ENCODE measurements at regions not wholly inside any gene's neighbourhood (a gene's known extent, or its start where the extent isn't known, plus 50 kb on each side); places are given as distances from the start of the nearest gene placed in this dataset.

- no peaks in the 10 kb centered on the region for H3K27me3 ChIP-seq (ENCODE audit: insufficient read depth, low read length)
- no peaks in the 10 kb centered on the region for H3K36me3 ChIP-seq (ENCODE audit: insufficient read depth, low read length)
- peaks cover 0 to 9% (median 3%) of the 10 kb centered on the region in 8 donors for H3K9me3 Mint-ChIP-seq
- no peaks in the 10 kb centered on the region for H3K36me3 Mint-ChIP-seq
- no peak overlapping the region for H3K4me3 Mint-ChIP-seq
- no peaks in the 10 kb centered on the region for H3K9me3 ChIP-seq (ENCODE audit: control insufficient read depth in 1 of 2, low read length in 2 of 2)
- POLR2A ChIA-PET (ENCODE audit: partially characterized antibody) = no interaction called here
- intact Hi-C loops (cut with micrococcal nuclease) = no loop called here
- no peaks in the 10 kb centered on the region for H3K27me3 Mint-ChIP-seq
- DNase-seq = no peak
- no peak overlapping the region for H3K27ac Mint-ChIP-seq
- no peaks in the 10 kb centered on the region for H3K4me1 ChIP-seq (ENCODE audit: insufficient read depth, low read length)
- no peak overlapping the region for H3K4me3 ChIP-seq (ENCODE audit: low read length in 2 of 2)
- no peak overlapping the region for H3K27ac ChIP-seq (ENCODE audit: low read depth, low read length)
- CTCF ChIA-PET (ENCODE audit: partially characterized antibody) = no interaction called here
- H3K4me1 Mint-ChIP-seq = no peaks in the 10 kb centered on the region
Measured at GRCh38 chr4:96753216-96753615, 913.3 kb downstream of the PDHA2 start.

GRCh38 chr4:96755569-96756484 lies 915.9 kb downstream of the PDHA2 start:
- H3K36me3 ChIP-seq (ENCODE audit: insufficient read depth, low read length) = no peaks in the 10 kb centered on the region
- H3K4me1 ChIP-seq (ENCODE audit: insufficient read depth, low read length) = no peaks in the 10 kb centered on the region
- no peak overlapping the region for H3K4me3 ChIP-seq (ENCODE audit: low read length in 2 of 2)
- DNase-seq = no peak
- ChIA-PET CTCF (ENCODE audit: partially characterized antibody) (no interaction called here), POLR2A (ENCODE audit: partially characterized antibody) (no interaction called here)
- no peak overlapping the region for H3K4me3 Mint-ChIP-seq
- H3K9me3 ChIP-seq (ENCODE audit: control insufficient read depth in 1 of 2, low read length in 2 of 2) = no peaks in the 10 kb centered on the region
- H3K27me3 Mint-ChIP-seq = no peaks in the 10 kb centered on the region
- peaks cover 0 to 4% (median 0%) of the 10 kb centered on the region in 8 donors for H3K9me3 Mint-ChIP-seq
- no peak overlapping the region for H3K27ac Mint-ChIP-seq
- H3K27ac ChIP-seq (ENCODE audit: low read depth, low read length) = no peak overlapping the region
- no peaks in the 10 kb centered on the region for H3K36me3 Mint-ChIP-seq
- H3K27me3 ChIP-seq (ENCODE audit: insufficient read depth, low read length) = no peaks in the 10 kb centered on the region
- H3K4me1 Mint-ChIP-seq = no peaks in the 10 kb centered on the region
- intact Hi-C loops (cut with micrococcal nuclease) = no loop called here

DNA sequence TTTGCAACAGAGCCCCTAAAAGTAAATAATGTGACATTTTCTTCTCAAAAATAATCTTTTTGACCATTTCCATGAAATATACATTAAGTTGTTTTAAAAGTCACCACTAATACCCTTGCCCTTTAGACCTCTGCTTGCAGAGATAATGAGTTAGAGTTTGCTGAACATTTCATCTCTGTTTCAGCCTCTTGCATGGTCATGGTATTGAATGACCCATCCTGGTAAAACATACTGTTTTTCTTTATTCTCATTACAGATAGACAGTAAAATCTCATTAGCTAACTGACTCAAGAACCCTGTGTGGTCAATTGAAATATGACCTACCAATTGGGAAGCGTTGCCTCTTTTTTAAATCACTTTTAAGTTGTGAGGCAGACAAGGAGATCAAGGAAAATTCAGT lies 916.7 kb downstream of the PDHA2 start:
- Histone ChIP-seq H3K27ac (ENCODE audit: low read depth, low read length) (no peak overlapping the region), H3K36me3 (ENCODE audit: insufficient read depth, low read length) (no peaks in the 10 kb centered on the region), H3K9me3 (ENCODE audit: control insufficient read depth in 1 of 2, low read length in 2 of 2) (no peaks in the 10 kb centered on the region), H3K4me1 (ENCODE audit: insufficient read depth, low read length) (no peaks in the 10 kb centered on the region), H3K4me3 (ENCODE audit: low read length in 2 of 2) (no peak overlapping the region), H3K27me3 (ENCODE audit: insufficient read depth, low read length) (no peaks in the 10 kb centered on the region)
- Mint-ChIP-seq H3K27me3 (no peaks in the 10 kb centered on the region), H3K9me3 (peaks cover 0 to 4% (median 0%) of the 10 kb centered on the region in 8 donors), H3K4me1 (no peaks in the 10 kb centered on the region), H3K27ac (no peak overlapping the region), H3K36me3 (no peaks in the 10 kb centered on the region), H3K4me3 (no peak overlapping the region)
- ChIA-PET POLR2A (ENCODE audit: partially characterized antibody) (no interaction called here), CTCF (ENCODE audit: partially characterized antibody) (no interaction called here)
- intact Hi-C loops (cut with micrococcal nuclease) = no loop called here
- DNase-seq = no peak

GRCh38 chr4:96763546-96763945 lies 923.7 kb downstream of the PDHA2 start:
- H3K4me1 ChIP-seq (ENCODE audit: insufficient read depth, low read length) = no peaks in the 10 kb centered on the region
- CTCF ChIA-PET (ENCODE audit: partially characterized antibody) = no interaction called here
- H3K4me3 ChIP-seq (ENCODE audit: low read length in 2 of 2) = no peak overlapping the region
- POLR2A ChIA-PET (ENCODE audit: partially characterized antibody) = no interaction called here
- Mint-ChIP-seq H3K4me1 (no peaks in the 10 kb centered on the region), H3K36me3 (no peaks in the 10 kb centered on the region), H3K9me3 (peaks cover 0 to 8% (median 2%) of the 10 kb centered on the region in 8 donors), H3K27me3 (no peaks in the 10 kb centered on the region), H3K4me3 (no peak overlapping the region), H3K27ac (no peak overlapping the region)
- H3K27ac ChIP-seq (ENCODE audit: low read depth, low read length) = no peak overlapping the region
- H3K27me3 ChIP-seq (ENCODE audit: insufficient read depth, low read length) = no peaks in the 10 kb centered on the region
- no peaks in the 10 kb centered on the region for H3K36me3 ChIP-seq (ENCODE audit: insufficient read depth, low read length)
- intact Hi-C loops (cut with micrococcal nuclease) = no loop called here
- H3K9me3 ChIP-seq (ENCODE audit: control insufficient read depth in 1 of 2, low read length in 2 of 2) = no peaks in the 10 kb centered on the region
- DNase-seq = no peak

DNA sequence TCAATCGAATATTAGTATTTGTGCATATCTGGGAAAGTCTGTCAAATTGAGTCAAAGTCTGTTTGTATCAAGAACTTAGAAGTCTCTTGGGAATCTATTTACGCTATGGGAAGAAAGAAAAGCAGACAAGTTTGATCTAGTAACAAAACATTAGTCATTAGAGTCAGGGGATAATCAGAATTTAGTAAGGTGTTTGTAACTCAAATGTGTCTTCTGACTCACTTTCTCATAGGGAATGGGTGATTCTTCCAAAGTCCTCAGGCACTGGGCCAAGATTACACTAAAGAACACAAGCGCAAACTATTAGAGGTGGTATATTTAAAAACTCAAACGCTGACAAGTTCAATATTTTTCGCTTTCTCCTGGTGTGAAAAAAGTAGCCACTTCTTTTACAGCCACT lies 926.5 kb downstream of the PDHA2 start:
- intact Hi-C loops (cut with micrococcal nuclease) = no loop called here
- CTCF ChIA-PET (ENCODE audit: partially characterized antibody) = no interaction called here

DNA sequence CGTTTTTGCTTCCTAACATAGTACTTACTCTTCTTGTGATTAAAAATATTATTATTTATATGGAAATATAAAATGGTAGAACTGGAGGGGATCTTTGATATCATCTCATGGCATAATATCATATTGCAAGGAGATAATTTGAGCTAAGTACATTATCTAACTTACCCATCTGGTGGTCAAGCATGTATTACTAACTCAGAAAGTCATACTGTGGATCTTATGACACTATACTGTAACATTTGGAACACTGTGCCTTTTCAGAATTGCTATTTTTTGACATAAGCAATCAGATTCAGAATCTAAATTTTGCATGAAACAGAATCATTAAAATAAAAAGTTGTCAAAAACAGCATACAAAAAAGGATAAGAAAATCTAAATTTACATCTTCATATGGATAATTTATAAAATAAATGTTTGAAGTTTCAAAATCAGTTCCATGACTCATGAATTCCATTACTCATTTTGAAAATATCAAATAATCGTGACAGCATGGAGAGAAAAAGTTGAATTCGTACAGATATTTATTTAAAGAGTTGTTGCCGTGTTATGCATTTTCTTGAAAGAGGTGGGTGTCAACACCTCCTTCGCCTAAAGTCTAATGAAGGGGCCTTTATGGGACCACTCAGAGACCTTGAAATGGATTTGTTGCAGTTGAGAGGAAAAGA lies 928.1 kb downstream of the PDHA2 start:
- no peak overlapping the region for H3K4me3 ChIP-seq (ENCODE audit: low read length in 2 of 2)
- no peaks in the 10 kb centered on the region for H3K9me3 ChIP-seq (ENCODE audit: control insufficient read depth in 1 of 2, low read length in 2 of 2)
- peaks cover 0 to 9% (median 3%) of the 10 kb centered on the region in 8 donors for H3K9me3 Mint-ChIP-seq
- CTCF ChIA-PET (ENCODE audit: partially characterized antibody) = no interaction called here
- H3K27me3 Mint-ChIP-seq = no peaks in the 10 kb centered on the region
- H3K4me1 ChIP-seq (ENCODE audit: insufficient read depth, low read length) = no peaks in the 10 kb centered on the region
- no peak for DNase-seq
- H3K27ac ChIP-seq (ENCODE audit: low read depth, low read length) = no peak overlapping the region
- H3K27ac Mint-ChIP-seq = no peak overlapping the region
- H3K36me3 ChIP-seq (ENCODE audit: insufficient read depth, low read length) = no peaks in the 10 kb centered on the region
- no peaks in the 10 kb centered on the region for H3K4me1 Mint-ChIP-seq
- POLR2A ChIA-PET (ENCODE audit: partially characterized antibody) = no interaction called here
- no peaks in the 10 kb centered on the region for H3K27me3 ChIP-seq (ENCODE audit: insufficient read depth, low read length)
- H3K36me3 Mint-ChIP-seq = no peaks in the 10 kb centered on the region
- no peak overlapping the region for H3K4me3 Mint-ChIP-seq
- intact Hi-C loops (cut with micrococcal nuclease) = no loop called here

More for the DNA sequence above, 926.5 kb downstream of the PDHA2 start:
- no peak overlapping the region for H3K4me3 Mint-ChIP-seq
- Histone ChIP-seq H3K9me3 (ENCODE audit: control insufficient read depth in 1 of 2, low read length in 2 of 2) (no peaks in the 10 kb centered on the region), H3K36me3 (ENCODE audit: insufficient read depth, low read length) (no peaks in the 10 kb centered on the region), H3K4me1 (ENCODE audit: insufficient read depth, low read length) (no peaks in the 10 kb centered on the region), H3K4me3 (ENCODE audit: low read length in 2 of 2) (no peak overlapping the region), H3K27me3 (ENCODE audit: insufficient read depth, low read length) (no peaks in the 10 kb centered on the region), H3K27ac (ENCODE audit: low read depth, low read length) (no peak overlapping the region)
- H3K36me3 Mint-ChIP-seq = no peaks in the 10 kb centered on the region
- DNase-seq = no peak
- no peaks in the 10 kb centered on the region for H3K4me1 Mint-ChIP-seq
- H3K27me3 Mint-ChIP-seq = no peaks in the 10 kb centered on the region
- H3K9me3 Mint-ChIP-seq = peaks cover 0 to 8% (median 4%) of the 10 kb centered on the region in 8 donors
- H3K27ac Mint-ChIP-seq = no peak overlapping the region
- POLR2A ChIA-PET (ENCODE audit: partially characterized antibody) = no interaction called here

- H3K4me3 ChIP-seq (ENCODE audit: low read length in 2 of 2) = no peak overlapping the region
- Mint-ChIP-seq H3K36me3 (no peaks in the 10 kb centered on the region), H3K27ac (no peak overlapping the region), H3K9me3 (peaks cover 0 to 8% (median under 1%) of the 10 kb centered on the region in 8 donors), H3K4me3 (no peak overlapping the region), H3K4me1 (no peaks in the 10 kb centered on the region), H3K27me3 (peaks cover 0 to 2% of the 10 kb centered on the region in 2 donors)
- H3K9me3 ChIP-seq (ENCODE audit: control insufficient read depth in 1 of 2, low read length in 2 of 2) = no peaks in the 10 kb centered on the region
- intact Hi-C loops (cut with micrococcal nuclease) = no loop called here
- H3K27ac ChIP-seq (ENCODE audit: low read depth, low read length) = no peak overlapping the region
- no peaks in the 10 kb centered on the region for H3K4me1 ChIP-seq (ENCODE audit: insufficient read depth, low read length)
- no peak for DNase-seq
- no peaks in the 10 kb centered on the region for H3K36me3 ChIP-seq (ENCODE audit: insufficient read depth, low read length)
- CTCF ChIA-PET (ENCODE audit: partially characterized antibody) = no interaction called here
- POLR2A ChIA-PET (ENCODE audit: partially characterized antibody) = no interaction called here
- no peaks in the 10 kb centered on the region for H3K27me3 ChIP-seq (ENCODE audit: insufficient read depth, low read length)
Measured at GRCh38 chr4:96775501-96775900, 935.6 kb downstream of the PDHA2 start.

Data from CD4-positive, alpha-beta memory T cell (primary cell).